ENCODE measurements at regions not wholly inside any gene's neighbourhood (a gene's known extent, or its start where the extent isn't known, plus 50 kb on each side); places are given as distances from the start of the nearest gene placed in this dataset.

- no peaks in the 10 kb centered on the region for H3K27me3 ChIP-seq (ENCODE audit: low read depth)
- no peak overlapping the region for H3K27ac ChIP-seq (replicated peaks)
- intact Hi-C loops (cut with micrococcal nuclease), result no loop called here
- H3K9me3 ChIP-seq (replicated peaks), result no peaks in the 10 kb centered on the region
- no peaks in the 10 kb centered on the region for H3K4me1 ChIP-seq
- no peak for DNase-seq
- TF ChIP-seq CTCF (IDR thresholded peaks at IDR 0.05; ENCODE audit: borderline replicate concordance), result no peak
- H3K36me3 ChIP-seq, result no peaks in the 10 kb centered on the region
- no peak overlapping the region for H3K4me3 ChIP-seq
Measured at GRCh38 chr5:103620851-103621547, 58.4 kb upstream of the NUDT12 start.

GRCh38 chr5:103617913-103618312 lies 55.3 kb upstream of the NUDT12 start:
- no peak for DNase-seq
- Histone ChIP-seq H3K27me3 (ENCODE audit: low read depth) (no peaks in the 10 kb centered on the region), H3K27ac (replicated peaks) (no peak overlapping the region), H3K9me3 (replicated peaks) (no peaks in the 10 kb centered on the region), H3K4me1 (no peaks in the 10 kb centered on the region), H3K4me3 (no peak overlapping the region), H3K36me3 (no peaks in the 10 kb centered on the region)
- no peak for TF ChIP-seq CTCF (IDR thresholded peaks at IDR 0.05; ENCODE audit: borderline replicate concordance)
- intact Hi-C loops (cut with micrococcal nuclease), result no loop called here

GRCh38 chr5:103617090-103617489 lies 54.5 kb upstream of the NUDT12 start:
- intact Hi-C loops (cut with micrococcal nuclease), result no loop called here
- Histone ChIP-seq H3K4me3 (no peak overlapping the region), H3K9me3 (replicated peaks) (no peaks in the 10 kb centered on the region), H3K4me1 (no peaks in the 10 kb centered on the region), H3K27me3 (ENCODE audit: low read depth) (no peaks in the 10 kb centered on the region), H3K36me3 (no peaks in the 10 kb centered on the region), H3K27ac (replicated peaks) (no peak overlapping the region)
- DNase-seq, result no peak
- TF ChIP-seq CTCF (IDR thresholded peaks at IDR 0.05; ENCODE audit: borderline replicate concordance), result no peak

- Histone ChIP-seq H3K27me3 (ENCODE audit: low read depth) (no peaks in the 10 kb centered on the region), H3K9me3 (replicated peaks) (no peaks in the 10 kb centered on the region), H3K4me3 (no peak overlapping the region), H3K4me1 (no peaks in the 10 kb centered on the region), H3K27ac (replicated peaks) (no peak overlapping the region), H3K36me3 (no peaks in the 10 kb centered on the region)
- intact Hi-C loops (cut with micrococcal nuclease), result no loop called here
- no peak for DNase-seq
- no peak for TF ChIP-seq CTCF (IDR thresholded peaks at IDR 0.05; ENCODE audit: borderline replicate concordance)
Measured at GRCh38 chr5:103612545-103612944, 50.0 kb upstream of the NUDT12 start.

Measured in left ventricle myocardium inferior (tissue), 1 donor.